HEK293 (cell line): ENCODE measurements at regions not wholly inside any gene's neighbourhood (a gene's known extent, or its start where the extent isn't known, plus 50 kb on each side); places are given as distances from the start of the nearest gene placed in this dataset.

ENCODE experiments used
- CTCF ChIA-PET: fragments of 350-600 bp; formaldehyde crosslinking; extraction: SDS; loops from one replicate; lab custom pipeline; 2021; ENCODE audit warnings: antibody characterized with exemption; lab: Yijun Ruan, JAX
- POLR2A ChIA-PET: fragments of 300-600 bp; formaldehyde crosslinking; extraction: SDS; loops from one replicate; lab custom pipeline; 2020; ENCODE audit warnings: antibody characterized with exemption, inconsistent platforms; lab: Yijun Ruan, JAX
- H3K27ac ChIP-seq: fragments of 200-500 bp; sonication (Bioruptor generic); 2 replicates; pipeline ENCODE4 v1.5.1; 2014; ENCODE audit warnings: low read depth, low read length, control low read depth, inconsistent platforms; ENCODE audit errors: extremely low read depth
- H3K36me3 ChIP-seq, 2 experiments: fragments of 200-500 bp in 1 of 2; sonication (Bioruptor generic) in 1 of 2; 1 replicate in 1 of 2; 2 replicates in 1 of 2; pipeline ENCODE4 v1.5.1; 2014 to 2017; ENCODE audit warnings: inconsistent platforms in 2 of 2, low read length in 2 of 2; ENCODE audit not compliant: control insufficient read depth in 2 of 2, insufficient read depth in 1 of 2
- H3K4me1 ChIP-seq: fragments of 200-500 bp; sonication (Bioruptor generic); 2 replicates; pipeline ENCODE4 v1.5.1; 2014; ENCODE audit warnings: mild to moderate bottlenecking, low read length, inconsistent platforms; ENCODE audit not compliant: control insufficient read depth, insufficient read depth
- H3K4me3 ChIP-seq: 2 replicates; pipeline ENCODE4 v1.5.1; 2011; ENCODE audit warnings: low read depth, mild to moderate bottlenecking, control low read depth, low read length, moderate library complexity
- H3K9me3 ChIP-seq: fragments of 200-500 bp; sonication (Bioruptor generic); 2 replicates; pipeline ENCODE4 v1.5.1; 2014; ENCODE audit warnings: low read depth, low read length, inconsistent platforms; ENCODE audit not compliant: control insufficient read depth, insufficient read depth
- KLF1 ChIP-seq: fragments of 450-650 bp; formaldehyde crosslinking; IDR thresholded peaks from 2 replicates; pipeline ENCODE4 v1.5.1; 2016; ENCODE audit warnings: missing biosample characterization, missing genetic modification characterization
- PBX3 ChIP-seq: sonication (generic); formaldehyde crosslinking; IDR thresholded peaks from 2 replicates; pipeline ENCODE4 v1.8.1; 2022; ENCODE audit warnings: mild to moderate bottlenecking, moderate library complexity, missing genetic modification reagents
- SCRT1 ChIP-seq: fragments of 450-650 bp; formaldehyde crosslinking; IDR thresholded peaks from 2 replicates; pipeline ENCODE4 v1.5.1; 2016; ENCODE audit warnings: missing biosample characterization, missing genetic modification characterization, borderline replicate concordance
- ZBTB20 ChIP-seq: fragments of 450-650 bp; formaldehyde crosslinking; IDR thresholded peaks from 2 replicates; pipeline ENCODE4 v1.5.1; 2016; ENCODE audit warnings: missing biosample characterization, missing genetic modification characterization
- ZBTB26 ChIP-seq: fragments of 450-650 bp; formaldehyde crosslinking; optimal IDR thresholded peaks from 2 replicates; pipeline ENCODE3; 2016; ENCODE audit warnings: missing biosample characterization, mild to moderate bottlenecking, missing genetic modification characterization
- ZBTB7A ChIP-seq: fragments of 450-650 bp; formaldehyde crosslinking; IDR thresholded peaks from 2 replicates; pipeline ENCODE4 v1.5.1; 2016; ENCODE audit warnings: low read depth, missing biosample characterization, missing genetic modification characterization
- ZFP37 ChIP-seq: fragments of 450-650 bp; formaldehyde crosslinking; IDR thresholded peaks from 2 replicates; pipeline ENCODE4 v1.5.1; 2016; ENCODE audit warnings: missing biosample characterization, missing genetic modification characterization
- ZFP69B ChIP-seq: fragments of 450-650 bp; formaldehyde crosslinking; IDR thresholded peaks from 2 replicates; pipeline ENCODE4 v1.5.1; 2016; ENCODE audit warnings: missing biosample characterization, missing genetic modification characterization
- ZIC2 ChIP-seq: fragments of 450-650 bp; formaldehyde crosslinking; IDR thresholded peaks from 2 replicates; pipeline ENCODE4 v1.5.1; 2016; ENCODE audit warnings: missing biosample characterization, missing genetic modification characterization
- ZNF174 ChIP-seq: fragments of 450-650 bp; formaldehyde crosslinking; IDR thresholded peaks from 2 replicates; pipeline ENCODE4 v1.5.0; 2017; ENCODE audit warnings: missing biosample characterization, mild to moderate bottlenecking, missing genetic modification characterization
- ZNF239 ChIP-seq: fragments of 450-650 bp; formaldehyde crosslinking; IDR thresholded peaks from 2 replicates; pipeline ENCODE4 v1.5.1; 2016; ENCODE audit warnings: missing biosample characterization, missing genetic modification characterization
- ZNF24 ChIP-seq: fragments of 450-650 bp; formaldehyde crosslinking; IDR thresholded peaks from 2 replicates; pipeline ENCODE4 v1.5.1; 2016; ENCODE audit warnings: missing biosample characterization, missing genetic modification characterization
- ZNF311 ChIP-seq: fragments of 450-650 bp; formaldehyde crosslinking; IDR thresholded peaks from 2 replicates; pipeline ENCODE4 v1.5.1; 2017; ENCODE audit warnings: missing biosample characterization, missing genetic modification characterization, borderline replicate concordance
- ZNF335 ChIP-seq: fragments of 450-650 bp; formaldehyde crosslinking; conservative IDR thresholded peaks from 2 replicates; pipeline ENCODE4 v1.5.1; 2016; ENCODE audit warnings: missing biosample characterization, missing genetic modification characterization
- ZNF350 ChIP-seq: fragments of 450-650 bp; formaldehyde crosslinking; IDR thresholded peaks from 2 replicates; pipeline ENCODE4 v1.5.0; 2017; ENCODE audit warnings: missing biosample characterization, mild to moderate bottlenecking, missing genetic modification characterization
- ZNF404 ChIP-seq: fragments of 450-650 bp; formaldehyde crosslinking; IDR thresholded peaks from 2 replicates; pipeline ENCODE4 v1.5.1; 2017; ENCODE audit warnings: missing biosample characterization, missing genetic modification characterization
- ZNF529 ChIP-seq: fragments of 450-650 bp; formaldehyde crosslinking; IDR thresholded peaks from 2 replicates; pipeline ENCODE4 v1.5.1; 2017; ENCODE audit warnings: missing genetic modification characterization, missing biosample characterization; ENCODE audit not compliant: insufficient replicate concordance
- ZNF530 ChIP-seq: fragments of 450-650 bp; formaldehyde crosslinking; IDR thresholded peaks from 2 replicates; pipeline ENCODE4 v1.5.1; 2016; ENCODE audit warnings: low read depth, missing biosample characterization, missing genetic modification characterization
- ZNF549 ChIP-seq: fragments of 450-650 bp; IDR thresholded peaks from 2 replicates; pipeline ENCODE4 v1.5.1; 2018; ENCODE audit warnings: missing biosample characterization, missing genetic modification characterization, mild to moderate bottlenecking, inconsistent platforms, moderate library complexity
- ZNF596 ChIP-seq: fragments of 450-650 bp; IDR thresholded peaks from 2 replicates; pipeline ENCODE4 v1.5.0; 2018; ENCODE audit warnings: missing biosample characterization, mild to moderate bottlenecking, missing genetic modification characterization, moderate library complexity
- ZNF626 ChIP-seq: fragments of 450-650 bp; sonication (Bioruptor Pico); formaldehyde crosslinking; IDR thresholded peaks from 2 replicates; pipeline ENCODE4 v1.5.1; 2018; ENCODE audit warnings: missing biosample characterization, missing genetic modification characterization, inconsistent platforms
- ZNF791 ChIP-seq: fragments of 450-650 bp; formaldehyde crosslinking; IDR thresholded peaks from 2 replicates; pipeline ENCODE4 v1.5.1; 2016; ENCODE audit warnings: missing biosample characterization, missing genetic modification characterization

- no peaks in the 10 kb centered on the region for H3K9me3 ChIP-seq
- no peaks in the 10 kb centered on the region for H3K4me1 ChIP-seq
- no peaks in the 10 kb centered on the region for H3K36me3 ChIP-seq
- H3K4me3 ChIP-seq: no peak overlapping the region
- TF ChIP-seq SCRT1 (tag by site-specific recombination) (no peak), ZNF350 (tag by site-specific recombination) (no peak), ZNF404 (no peak), ZBTB20 (tag by site-specific recombination) (no peak), ZNF596 (no peak), ZNF626 (tag by site-specific recombination) (no peak), ZNF24 (tag by site-specific recombination) (no peak), ZNF791 (no peak), ZBTB26 (tag by site-specific recombination) (no peak), ZNF239 (tag by site-specific recombination) (no peak)
- ChIA-PET CTCF (no interaction called here), POLR2A (no interaction called here)
- no peak overlapping the region for H3K27ac ChIP-seq
Measured at GRCh38 chr1:191697556-191697955, 460.7 kb upstream of the RGS18 start.

- Histone ChIP-seq H3K9me3 (no peaks in the 10 kb centered on the region), H3K27ac (no peak overlapping the region), H3K36me3 (no peaks in the 10 kb centered on the region), H3K4me3 (no peak overlapping the region), H3K4me1 (no peaks in the 10 kb centered on the region)
- POLR2A ChIA-PET: no interaction called here
- CTCF ChIA-PET: no interaction called here
- TF ChIP-seq ZIC2 (tag by site-specific recombination): no peak
- no peak for TF ChIP-seq KLF1 (tag by site-specific recombination)
- TF ChIP-seq ZFP69B (tag by site-specific recombination): no peak
- no peak for TF ChIP-seq ZNF335 (tag by site-specific recombination)
- no peak for TF ChIP-seq PBX3 (CRISPR knock-in tag)
- TF ChIP-seq ZNF174: no peak
- no peak for TF ChIP-seq ZNF311 (tag by site-specific recombination)
- TF ChIP-seq ZBTB7A: no peak
- TF ChIP-seq ZFP37: no peak
Measured at GRCh38 chr1:191698246-191698645, 460.0 kb upstream of the RGS18 start.

DNA sequence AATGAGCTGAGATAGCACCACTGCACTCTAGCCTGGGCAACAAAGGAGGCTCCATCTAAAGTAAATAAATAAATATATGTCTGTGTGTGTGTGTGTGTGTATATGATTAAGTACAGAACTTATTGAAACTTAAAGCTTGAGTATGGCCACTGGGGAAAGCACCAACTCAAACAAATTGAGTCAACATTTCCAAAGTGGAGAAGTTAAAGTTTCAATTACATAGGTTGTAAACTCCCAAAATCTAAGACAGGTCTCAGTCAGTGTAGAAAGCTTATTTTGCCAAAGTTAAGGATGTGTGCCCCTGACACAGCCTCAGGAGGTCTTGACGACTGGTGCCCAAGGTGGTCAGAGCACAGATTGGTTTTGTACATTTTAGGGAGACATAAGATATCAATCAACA lies 458.9 kb upstream of the RGS18 start:
- TF ChIP-seq ZNF549 (tag by site-specific recombination): no peak
- TF ChIP-seq ZNF530: no peak
- no peak for TF ChIP-seq ZNF529 (tag by site-specific recombination)
- Histone ChIP-seq H3K9me3 (no peaks in the 10 kb centered on the region), H3K4me3 (no peak overlapping the region), H3K4me1 (no peaks in the 10 kb centered on the region), H3K36me3 (no peaks in the 10 kb centered on the region), H3K27ac (no peak overlapping the region)
- ChIA-PET POLR2A (no interaction called here), CTCF (no interaction called here)
